RWPE2 (cell line): ENCODE measurements at regions not wholly inside any gene's neighbourhood (a gene's known extent, or its start where the extent isn't known, plus 50 kb on each side); places are given as distances from the start of the nearest gene placed in this dataset.

Source experiments
- ATAC-seq: fragments of 200-7000 bp; cut with Tn5 transposase; 3 replicates; pipeline ENCODE4 v1.9.1; 2021; ENCODE audit warnings: low read depth
- DNase-seq: peaks from one replicate; pipeline ENCODE4 v3.0.0-alpha.2; 2020; ENCODE audit warnings: low spot score
- H3K27ac ChIP-seq: fragments of 450-650 bp; 2 replicates; pipeline ENCODE4 v1.5.1; 2017; ENCODE audit warnings: mild to moderate bottlenecking; ENCODE audit not compliant: poor library complexity, severe bottlenecking
- H3K27me3 ChIP-seq: fragments of 250-450 bp; sonication (Bioruptor Pico); 2 replicates; pipeline ENCODE4 v1.5.1; 2021; ENCODE audit warnings: mild to moderate bottlenecking, moderate library complexity; ENCODE audit not compliant: insufficient read depth, poor library complexity, severe bottlenecking
- H3K36me3 ChIP-seq: fragments of 250-450 bp; sonication (Bioruptor Pico); 2 replicates; pipeline ENCODE4 v1.5.1; 2020; ENCODE audit warnings: low read depth, mild to moderate bottlenecking, moderate library complexity
- H3K4me1 ChIP-seq: fragments of 250-450 bp; sonication (Bioruptor Pico); 2 replicates; pipeline ENCODE4 v1.5.1; 2021; ENCODE audit warnings: mild to moderate bottlenecking, moderate library complexity; ENCODE audit not compliant: insufficient read depth, poor library complexity, severe bottlenecking
- H3K4me3 ChIP-seq: fragments of 250-450 bp; sonication (Bioruptor Pico); 2 replicates; pipeline ENCODE4 v1.5.1; 2021; ENCODE audit warnings: mild to moderate bottlenecking, moderate library complexity; ENCODE audit not compliant: severe bottlenecking
- H3K9me3 ChIP-seq: fragments of 250-450 bp; sonication (Bioruptor Pico); 2 replicates; pipeline ENCODE4 v1.5.1; 2021; ENCODE audit warnings: mild to moderate bottlenecking, moderate library complexity; ENCODE audit not compliant: severe bottlenecking
- TF ChIP-seq, protein P1 (sequence below): fragments of 450-650 bp; IDR thresholded peaks from one replicate; pipeline ENCODE4 v1.5.1; 2017; ENCODE audit warnings: mild to moderate bottlenecking, moderate library complexity; ENCODE audit not compliant: poor library complexity, severe bottlenecking

DNA sequence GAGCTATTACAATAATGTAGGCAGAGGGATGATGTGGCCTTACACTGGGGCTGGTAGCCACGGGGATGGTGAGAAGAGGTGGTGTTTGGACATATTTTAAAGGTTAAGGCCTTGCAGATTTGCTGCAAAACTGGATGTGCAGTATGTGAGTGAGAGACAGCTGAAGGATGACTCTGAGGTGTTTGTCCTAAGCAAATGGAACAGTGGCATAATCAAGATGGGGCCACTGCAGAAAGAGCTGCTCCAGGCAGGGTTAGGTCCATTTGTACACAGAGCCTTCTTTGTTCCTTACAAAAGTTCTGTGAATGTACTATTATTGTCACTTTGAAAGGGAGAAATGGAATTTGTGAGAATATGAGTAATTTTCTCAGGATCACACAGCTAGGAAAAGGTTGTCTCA is 220.4 kb upstream of the ZP4 start:
- TF ChIP-seq, protein P1, sequence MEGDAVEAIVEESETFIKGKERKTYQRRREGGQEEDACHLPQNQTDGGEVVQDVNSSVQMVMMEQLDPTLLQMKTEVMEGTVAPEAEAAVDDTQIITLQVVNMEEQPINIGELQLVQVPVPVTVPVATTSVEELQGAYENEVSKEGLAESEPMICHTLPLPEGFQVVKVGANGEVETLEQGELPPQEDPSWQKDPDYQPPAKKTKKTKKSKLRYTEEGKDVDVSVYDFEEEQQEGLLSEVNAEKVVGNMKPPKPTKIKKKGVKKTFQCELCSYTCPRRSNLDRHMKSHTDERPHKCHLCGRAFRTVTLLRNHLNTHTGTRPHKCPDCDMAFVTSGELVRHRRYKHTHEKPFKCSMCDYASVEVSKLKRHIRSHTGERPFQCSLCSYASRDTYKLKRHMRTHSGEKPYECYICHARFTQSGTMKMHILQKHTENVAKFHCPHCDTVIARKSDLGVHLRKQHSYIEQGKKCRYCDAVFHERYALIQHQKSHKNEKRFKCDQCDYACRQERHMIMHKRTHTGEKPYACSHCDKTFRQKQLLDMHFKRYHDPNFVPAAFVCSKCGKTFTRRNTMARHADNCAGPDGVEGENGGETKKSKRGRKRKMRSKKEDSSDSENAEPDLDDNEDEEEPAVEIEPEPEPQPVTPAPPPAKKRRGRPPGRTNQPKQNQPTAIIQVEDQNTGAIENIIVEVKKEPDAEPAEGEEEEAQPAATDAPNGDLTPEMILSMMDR: no peak
- DNase-seq (no peak), ATAC-seq (no peak)
- Histone ChIP-seq H3K36me3 (no peaks in the 10 kb centered on the region), H3K9me3 (no peaks in the 10 kb centered on the region), H3K27ac (no peak overlapping the region), H3K4me1 (no peaks in the 10 kb centered on the region), H3K27me3 (no peaks in the 10 kb centered on the region), H3K4me3 (no peak overlapping the region)

DNA sequence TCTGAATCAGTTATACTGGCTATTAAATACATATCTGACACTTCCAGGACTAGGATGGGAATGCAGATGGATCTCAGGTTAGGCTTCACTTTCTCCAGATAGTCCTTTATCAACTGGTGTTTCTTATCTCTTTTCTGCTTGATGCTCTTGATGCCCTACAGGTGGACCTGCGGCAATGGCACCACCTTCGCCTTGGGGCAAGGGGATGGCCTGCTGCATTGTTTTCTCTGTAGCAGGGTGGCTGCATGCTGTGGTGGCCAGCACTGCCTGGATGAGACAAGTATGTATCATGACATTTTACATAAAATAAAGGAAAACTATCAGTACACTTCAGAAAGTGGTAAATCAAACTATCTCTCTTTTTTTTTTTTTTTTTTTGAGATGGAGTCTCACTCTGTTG is 217.7 kb upstream of the ZP4 start:
- H3K4me3 ChIP-seq: no peak overlapping the region
- no peak overlapping the region for H3K27ac ChIP-seq
- H3K36me3 ChIP-seq: no peaks in the 10 kb centered on the region
- no peaks in the 10 kb centered on the region for H3K27me3 ChIP-seq
- no peak for DNase-seq
- no peaks in the 10 kb centered on the region for H3K9me3 ChIP-seq
- ATAC-seq: no peak
- H3K4me1 ChIP-seq: no peaks in the 10 kb centered on the region
- TF ChIP-seq, protein P1: no peak

DNA sequence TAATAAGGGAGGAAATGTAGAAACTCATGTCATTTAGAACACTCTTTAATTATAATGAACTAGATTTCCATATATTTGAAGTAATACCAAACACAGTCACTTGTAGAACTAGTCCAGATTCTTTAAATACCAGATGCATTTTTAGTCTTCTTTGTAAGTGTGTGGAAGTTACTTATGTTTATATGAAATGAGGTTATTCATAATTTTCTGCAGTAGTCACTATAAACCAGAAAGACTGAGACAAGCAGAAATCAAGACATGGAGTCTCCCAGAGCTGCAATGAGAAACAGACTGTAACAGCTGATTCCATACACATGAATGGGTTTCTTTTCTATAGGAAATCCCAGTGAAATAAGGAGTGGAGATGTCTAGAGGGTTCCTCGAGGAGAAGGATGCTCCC is 216.6 kb upstream of the ZP4 start:
- Histone ChIP-seq H3K4me3 (no peak overlapping the region), H3K4me1 (no peaks in the 10 kb centered on the region), H3K27me3 (no peaks in the 10 kb centered on the region), H3K27ac (no peak overlapping the region), H3K36me3 (no peaks in the 10 kb centered on the region), H3K9me3 (no peaks in the 10 kb centered on the region)
- ATAC-seq (no peak), DNase-seq (no peak)
- TF ChIP-seq, protein P1: no peak

DNA sequence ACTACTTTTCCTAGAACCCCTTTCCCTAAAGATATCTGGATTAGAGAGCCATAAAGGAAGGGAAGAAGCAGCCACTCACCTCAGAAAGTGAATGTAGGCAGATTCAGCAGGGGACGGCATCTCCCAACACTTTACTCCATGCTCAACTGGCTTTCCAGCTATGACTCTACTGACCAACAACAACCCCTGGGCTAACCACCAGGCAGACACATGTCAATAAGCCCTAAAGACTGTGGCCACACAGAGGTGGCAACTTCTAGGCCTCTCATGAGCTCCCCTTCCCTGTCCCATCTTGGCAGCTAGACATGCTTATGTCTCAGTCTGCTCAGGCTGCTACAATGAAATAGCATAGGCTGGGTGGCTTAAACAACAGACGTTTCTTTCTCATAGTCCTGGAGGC is 214.0 kb upstream of the ZP4 start:
- no peak overlapping the region for H3K4me3 ChIP-seq
- H3K4me1 ChIP-seq: no peaks in the 10 kb centered on the region
- no peak for ATAC-seq
- DNase-seq: no peak
- H3K36me3 ChIP-seq: no peaks in the 10 kb centered on the region
- TF ChIP-seq, protein P1: no peak
- no peak overlapping the region for H3K27ac ChIP-seq
- H3K27me3 ChIP-seq: no peaks in the 10 kb centered on the region
- no peaks in the 10 kb centered on the region for H3K9me3 ChIP-seq

DNA sequence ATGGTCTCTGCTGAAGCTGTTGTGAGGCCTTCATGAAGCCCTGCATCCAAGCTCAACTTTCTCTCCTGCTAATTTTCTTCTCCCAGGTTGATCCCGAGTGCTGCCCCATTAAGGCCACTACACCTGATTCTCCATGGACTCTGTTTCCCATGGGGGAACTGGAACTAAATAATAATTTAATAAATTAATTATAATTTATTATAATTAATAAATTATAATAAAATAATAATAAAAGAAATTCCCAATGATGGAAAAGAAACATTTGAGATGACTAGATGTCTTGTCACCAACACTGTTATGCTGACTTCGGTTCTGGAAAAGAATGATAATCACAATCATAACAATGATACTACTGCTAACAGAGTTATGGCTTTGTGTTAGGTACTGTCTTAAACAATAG is 211.2 kb upstream of the ZP4 start:
- Histone ChIP-seq H3K4me3 (no peak overlapping the region), H3K27ac (no peak overlapping the region), H3K27me3 (no peaks in the 10 kb centered on the region), H3K9me3 (no peaks in the 10 kb centered on the region), H3K36me3 (no peaks in the 10 kb centered on the region), H3K4me1 (no peaks in the 10 kb centered on the region)
- DNase-seq (no peak), ATAC-seq (no peak)
- TF ChIP-seq, protein P1: no peak
